Activated CD4-positive, alpha-beta memory T cell treated with anti-CD3 and anti-CD28 coated beads, Interleukin-2, amount 10 ng/mL, durations not matched to agents 7 days and 5 days (primary cell): ENCODE measurements at regions not wholly inside any gene's neighbourhood (a gene's known extent, or its start where the extent isn't known, plus 50 kb on each side); places are given as distances from the start of the nearest gene placed in this dataset.
"Not testable (repeated sequence)": the region's sequence is repeated elsewhere in the genome, so short reads cannot be mapped to it uniquely, and the experiment has no call there.

ENCODE experiments used
- CTCF ChIA-PET: fragments of 350-600 bp; sonication (Branson Sonifier 250); formaldehyde crosslinking; loops from one replicate; lab custom pipeline; 2021; ENCODE audit warnings: antibody characterized with exemption, inconsistent platforms; lab: Charles Lee
- POLR2A ChIA-PET: fragments of 350-600 bp; sonication (Branson Sonifier 250); formaldehyde crosslinking; loops from one replicate; lab custom pipeline; 2021; ENCODE audit warnings: antibody characterized with exemption; lab: Charles Lee
- DNase-seq: peaks from one replicate; pipeline ENCODE4 v3.0.0-alpha.2; 2020
- H3K27ac Mint-ChIP-seq: one replicate; pipeline ENCODE4 v1.8.0; 2021; ENCODE audit warnings: mild to moderate bottlenecking, mixed read lengths
- H3K27me3 Mint-ChIP-seq: one replicate; pipeline ENCODE4 v1.8.0; 2021; ENCODE audit warnings: mixed read lengths
- H3K36me3 Mint-ChIP-seq: one replicate; pipeline ENCODE4 v1.8.0; 2021; ENCODE audit warnings: low read depth, mixed read lengths
- H3K4me1 Mint-ChIP-seq: one replicate; pipeline ENCODE4 v1.8.0; 2021; ENCODE audit warnings: mixed read lengths
- H3K4me3 Mint-ChIP-seq: one replicate; pipeline ENCODE4 v1.8.0; 2021; ENCODE audit warnings: mild to moderate bottlenecking, mixed read lengths
- H3K9me3 Mint-ChIP-seq: one replicate; pipeline ENCODE4 v1.8.0; 2021; ENCODE audit warnings: mixed read lengths

GRCh38 chr6:140464720-140465119 is 1090.3 kb upstream of the CITED2 start:
- no peaks in the 10 kb centered on the region for H3K4me1 Mint-ChIP-seq
- CTCF ChIA-PET = no interaction called here
- no peaks in the 10 kb centered on the region for H3K9me3 Mint-ChIP-seq
- H3K27ac Mint-ChIP-seq = no peak overlapping the region
- DNase-seq = no peak
- no peaks in the 10 kb centered on the region for H3K36me3 Mint-ChIP-seq
- POLR2A ChIA-PET = no interaction called here
- no peak overlapping the region for H3K4me3 Mint-ChIP-seq
- no peaks in the 10 kb centered on the region for H3K27me3 Mint-ChIP-seq

GRCh38 chr6:140463312-140463710 is 1088.9 kb upstream of the CITED2 start:
- H3K4me3 Mint-ChIP-seq = no peak overlapping the region
- no peak overlapping the region for H3K27ac Mint-ChIP-seq
- POLR2A ChIA-PET = no interaction called here
- H3K36me3 Mint-ChIP-seq = no peaks in the 10 kb centered on the region
- H3K4me1 Mint-ChIP-seq = no peaks in the 10 kb centered on the region
- no peak for DNase-seq
- CTCF ChIA-PET = no interaction called here
- no peaks in the 10 kb centered on the region for H3K27me3 Mint-ChIP-seq
- no peaks in the 10 kb centered on the region for H3K9me3 Mint-ChIP-seq

- Mint-ChIP-seq H3K4me1 (no peaks in the 10 kb centered on the region), H3K27ac (no peak overlapping the region), H3K27me3 (no peaks in the 10 kb centered on the region), H3K4me3 (no peak overlapping the region), H3K9me3 (no peaks in the 10 kb centered on the region), H3K36me3 (no peaks in the 10 kb centered on the region)
- POLR2A ChIA-PET = no interaction called here
- CTCF ChIA-PET = no interaction called here
- DNase-seq = no peak
Observed at GRCh38 chr6:140462453-140463311, 1088.2 kb upstream of the CITED2 start.

GRCh38 chr6:140462076-140462452 is 1087.6 kb upstream of the CITED2 start:
- Mint-ChIP-seq H3K27ac (no peak overlapping the region), H3K4me1 (no peaks in the 10 kb centered on the region), H3K4me3 (no peak overlapping the region), H3K27me3 (no peaks in the 10 kb centered on the region), H3K36me3 (no peaks in the 10 kb centered on the region), H3K9me3 (no peaks in the 10 kb centered on the region)
- ChIA-PET CTCF (no interaction called here), POLR2A (no interaction called here)
- DNase-seq = no peak

GRCh38 chr6:140460267-140460666 is 1085.8 kb upstream of the CITED2 start:
- ChIA-PET POLR2A (no interaction called here), CTCF (no interaction called here)

GRCh38 chr6:140459209-140459608 is 1084.8 kb upstream of the CITED2 start:
- Mint-ChIP-seq H3K36me3 (no peaks in the 10 kb centered on the region), H3K9me3 (no peaks in the 10 kb centered on the region), H3K4me3 (no peak overlapping the region), H3K27ac (no peak overlapping the region), H3K27me3 (no peaks in the 10 kb centered on the region), H3K4me1 (no peaks in the 10 kb centered on the region)
- DNase-seq = no peak
- ChIA-PET POLR2A (no interaction called here), CTCF (no interaction called here)

More at GRCh38 chr6:140460267-140460666, 1085.8 kb upstream of the CITED2 start:
- H3K9me3 Mint-ChIP-seq = no peaks in the 10 kb centered on the region
- no peaks in the 10 kb centered on the region for H3K36me3 Mint-ChIP-seq
- no peaks in the 10 kb centered on the region for H3K4me1 Mint-ChIP-seq
- H3K4me3 Mint-ChIP-seq = no peak overlapping the region
- no peak overlapping the region for H3K27ac Mint-ChIP-seq
- no peak for DNase-seq
- no peaks in the 10 kb centered on the region for H3K27me3 Mint-ChIP-seq

- CTCF ChIA-PET = no interaction called here
- H3K9me3 Mint-ChIP-seq = no peaks in the 10 kb centered on the region
- no peaks in the 10 kb centered on the region for H3K4me1 Mint-ChIP-seq
- POLR2A ChIA-PET = no interaction called here
- no peak overlapping the region for H3K4me3 Mint-ChIP-seq
- H3K36me3 Mint-ChIP-seq = no peaks in the 10 kb centered on the region
- H3K27me3 Mint-ChIP-seq = no peaks in the 10 kb centered on the region
- DNase-seq = no peak
- H3K27ac Mint-ChIP-seq = no peak overlapping the region
Observed at GRCh38 chr6:140446241-140446640, 1071.8 kb upstream of the CITED2 start.

GRCh38 chr6:140445474-140446004 is 1071.1 kb upstream of the CITED2 start:
- DNase-seq = no peak
- POLR2A ChIA-PET = no interaction called here
- CTCF ChIA-PET = no interaction called here
- H3K27ac Mint-ChIP-seq = no peak overlapping the region
- H3K4me1 Mint-ChIP-seq = no peaks in the 10 kb centered on the region
- H3K27me3 Mint-ChIP-seq = no peaks in the 10 kb centered on the region
- H3K36me3 Mint-ChIP-seq = no peaks in the 10 kb centered on the region
- H3K4me3 Mint-ChIP-seq = no peak overlapping the region
- H3K9me3 Mint-ChIP-seq = no peaks in the 10 kb centered on the region

GRCh38 chr6:140443112-140443511 is 1068.7 kb upstream of the CITED2 start:
- H3K27ac Mint-ChIP-seq, H3K4me3 Mint-ChIP-seq, POLR2A ChIA-PET, H3K36me3 Mint-ChIP-seq, H3K27me3 Mint-ChIP-seq, DNase-seq, H3K9me3 Mint-ChIP-seq, H3K4me1 Mint-ChIP-seq, CTCF ChIA-PET: not testable (repeated sequence)

- no peaks in the 10 kb centered on the region for H3K36me3 Mint-ChIP-seq
- no peaks in the 10 kb centered on the region for H3K9me3 Mint-ChIP-seq
- CTCF ChIA-PET = no interaction called here
- DNase-seq = no peak
- H3K27ac Mint-ChIP-seq = no peak overlapping the region
- no peak overlapping the region for H3K4me3 Mint-ChIP-seq
- no peaks in the 10 kb centered on the region for H3K4me1 Mint-ChIP-seq
- H3K27me3 Mint-ChIP-seq = peaks cover 2% of the 10 kb centered on the region
- POLR2A ChIA-PET = no interaction called here
Observed at GRCh38 chr6:140441256-140441655, 1066.8 kb upstream of the CITED2 start.

- no peak overlapping the region for H3K4me3 Mint-ChIP-seq
- ChIA-PET CTCF (no interaction called here), POLR2A (no interaction called here)
- no peak for DNase-seq
- no peaks in the 10 kb centered on the region for H3K9me3 Mint-ChIP-seq
- no peak overlapping the region for H3K27ac Mint-ChIP-seq
- H3K27me3 Mint-ChIP-seq = peaks cover 2% of the 10 kb centered on the region
- H3K36me3 Mint-ChIP-seq = no peaks in the 10 kb centered on the region
- no peaks in the 10 kb centered on the region for H3K4me1 Mint-ChIP-seq
Observed at GRCh38 chr6:140440223-140440835, 1065.9 kb upstream of the CITED2 start.

- CTCF ChIA-PET = no interaction called here
- H3K27me3 Mint-ChIP-seq = peaks cover 2% of the 10 kb centered on the region
Observed at GRCh38 chr6:140438346-140438735, 1063.9 kb upstream of the CITED2 start.

GRCh38 chr6:140437619-140438345 is 1063.3 kb upstream of the CITED2 start:
- H3K4me1 Mint-ChIP-seq = no peaks in the 10 kb centered on the region
- no peak for DNase-seq
- ChIA-PET CTCF (no interaction called here), POLR2A (no interaction called here)
- H3K27ac Mint-ChIP-seq = no peak overlapping the region
- H3K36me3 Mint-ChIP-seq = no peaks in the 10 kb centered on the region
- peaks cover 3% of the 10 kb centered on the region for H3K9me3 Mint-ChIP-seq
- no peak overlapping the region for H3K4me3 Mint-ChIP-seq
- H3K27me3 Mint-ChIP-seq = peaks cover 2% of the 10 kb centered on the region

More at GRCh38 chr6:140438346-140438735, 1063.9 kb upstream of the CITED2 start:
- no peaks in the 10 kb centered on the region for H3K36me3 Mint-ChIP-seq
- no peak overlapping the region for H3K27ac Mint-ChIP-seq
- peaks cover 3% of the 10 kb centered on the region for H3K9me3 Mint-ChIP-seq
- DNase-seq = no peak
- POLR2A ChIA-PET = no interaction called here
- no peak overlapping the region for H3K4me3 Mint-ChIP-seq
- H3K4me1 Mint-ChIP-seq = no peaks in the 10 kb centered on the region
